ENCODE measurements at regions not wholly inside any gene's neighbourhood (a gene's known extent, or its start where the extent isn't known, plus 50 kb on each side); places are given as distances from the start of the nearest gene placed in this dataset.

GRCh38 chr1:209229494-209230061 lies 353.9 kb upstream of the CAMK1G start:
- no peak for TF ChIP-seq CTCF (IDR thresholded peaks at IDR 0.05)
- no peak for TF ChIP-seq EP300 (IDR thresholded peaks at IDR 0.05)
- no peak for TF ChIP-seq POLR2AphosphoS5 (IDR thresholded peaks at IDR 0.05)
- TF ChIP-seq POLR2A (IDR thresholded peaks at IDR 0.05): no peak

Measured in sigmoid colon (tissue), 4 donors.